ENCODE measurements at regions not wholly inside any gene's neighbourhood (a gene's known extent, or its start where the extent isn't known, plus 50 kb on each side); places are given as distances from the start of the nearest gene placed in this dataset.

- TF ChIP-seq CTCF (conservative IDR thresholded peaks at IDR 0.05) (no peak), EZH2 (IDR thresholded peaks at IDR 0.05; ENCODE audit: low read depth) (no peak)
Measured at GRCh38 chr10:22874189-22874854, 53.5 kb upstream of the ARMC3 start.

All from PC-9 (cell line).